ENCODE measurements at regions not wholly inside any gene's neighbourhood (a gene's known extent, or its start where the extent isn't known, plus 50 kb on each side); places are given as distances from the start of the nearest gene placed in this dataset.

DNA sequence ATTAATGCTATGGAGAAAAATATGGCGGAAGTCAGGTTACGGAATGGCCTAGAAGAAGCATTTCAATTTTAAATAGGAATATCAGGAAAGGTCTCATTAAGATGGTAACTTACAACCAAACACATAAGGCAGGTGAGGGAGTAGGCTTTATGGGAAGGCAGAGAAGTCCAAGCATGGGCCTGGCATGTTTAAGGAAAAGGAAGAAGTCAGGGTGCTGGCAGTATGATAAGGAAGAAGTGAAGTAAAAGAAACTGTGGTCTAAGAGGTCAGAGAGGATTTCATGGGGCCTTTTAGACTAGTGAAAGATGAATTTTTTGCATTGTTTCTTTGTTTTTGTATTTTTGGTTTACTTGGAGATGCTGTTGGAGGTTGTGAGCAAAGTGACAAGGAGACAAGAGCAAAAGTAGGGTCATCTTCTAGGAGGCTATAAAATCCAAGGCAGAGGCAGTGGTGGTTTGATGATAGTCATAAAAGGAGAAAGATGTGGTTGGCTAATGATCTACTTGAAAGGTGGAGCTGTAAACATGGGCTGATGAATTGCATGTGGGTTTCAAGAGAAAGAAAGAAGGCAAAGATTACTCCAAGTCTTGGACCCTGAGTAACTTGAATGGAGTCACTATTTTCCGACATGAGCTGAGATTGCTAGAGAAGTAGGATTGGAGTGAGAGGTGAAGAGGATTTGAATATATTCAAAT, 354.3 kb downstream of the GPD2 start:
- Mint-ChIP-seq H3K4me1 (no peaks in the 10 kb centered on the region), H3K27me3 (no peaks in the 10 kb centered on the region), H3K27ac (no peak overlapping the region), H3K4me3 (no peak overlapping the region), H3K9me3 (ENCODE audit: insufficient read depth) (no peaks in the 10 kb centered on the region)
- no peaks in the 10 kb centered on the region for H3K36me3 ChIP-seq (replicated peaks in 1 of 2; ENCODE audit: control extremely low read depth in 1 of 2, control insufficient read depth in 1 of 2, extremely low read depth in 1 of 2, insufficient read depth in 2 of 2, low read length in 1 of 2)
- CTCF ChIA-PET, result no interaction called here
- H3K9ac ChIP-seq (ENCODE audit: low read length), result no peak overlapping the region
- no peak overlapping the region for H3K4me3 ChIP-seq (ENCODE audit: control extremely low read depth in 1 of 5, extremely low read depth in 1 of 5, insufficient read depth in 1 of 5, low read depth in 2 of 5, low read length in 4 of 5)
- ATAC-seq (ENCODE audit: low read depth), result no peak
- WGBS (ENCODE audit: insufficient coverage), result 89% methylated on average over 1 of the region's 3 CpGs
- intact Hi-C loops (cut with micrococcal nuclease), result no loop called here
- H3K4me1 ChIP-seq (ENCODE audit: control insufficient read depth in 2 of 2, insufficient read depth in 2 of 2, low read length in 2 of 2), result no peaks in the 10 kb centered on the region
- H3K27me3 ChIP-seq (replicated peaks in 1 of 4; ENCODE audit: control extremely low read depth in 1 of 4, control insufficient read depth in 3 of 4, insufficient read depth in 4 of 4, low read length in 3 of 4), result no peaks in the 10 kb centered on the region
- no peak for TF ChIP-seq EZH2 (IDR thresholded peaks at IDR 0.05; ENCODE audit: borderline replicate concordance, insufficient read depth, low read depth, low read length, poor library complexity, severe bottlenecking)
- TF ChIP-seq, protein P1, sequence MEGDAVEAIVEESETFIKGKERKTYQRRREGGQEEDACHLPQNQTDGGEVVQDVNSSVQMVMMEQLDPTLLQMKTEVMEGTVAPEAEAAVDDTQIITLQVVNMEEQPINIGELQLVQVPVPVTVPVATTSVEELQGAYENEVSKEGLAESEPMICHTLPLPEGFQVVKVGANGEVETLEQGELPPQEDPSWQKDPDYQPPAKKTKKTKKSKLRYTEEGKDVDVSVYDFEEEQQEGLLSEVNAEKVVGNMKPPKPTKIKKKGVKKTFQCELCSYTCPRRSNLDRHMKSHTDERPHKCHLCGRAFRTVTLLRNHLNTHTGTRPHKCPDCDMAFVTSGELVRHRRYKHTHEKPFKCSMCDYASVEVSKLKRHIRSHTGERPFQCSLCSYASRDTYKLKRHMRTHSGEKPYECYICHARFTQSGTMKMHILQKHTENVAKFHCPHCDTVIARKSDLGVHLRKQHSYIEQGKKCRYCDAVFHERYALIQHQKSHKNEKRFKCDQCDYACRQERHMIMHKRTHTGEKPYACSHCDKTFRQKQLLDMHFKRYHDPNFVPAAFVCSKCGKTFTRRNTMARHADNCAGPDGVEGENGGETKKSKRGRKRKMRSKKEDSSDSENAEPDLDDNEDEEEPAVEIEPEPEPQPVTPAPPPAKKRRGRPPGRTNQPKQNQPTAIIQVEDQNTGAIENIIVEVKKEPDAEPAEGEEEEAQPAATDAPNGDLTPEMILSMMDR (IDR thresholded peaks at IDR 0.05), result no peak
- DNase-seq, result no peak
- no peak overlapping the region for H3K27ac ChIP-seq (ENCODE audit: low read length in 2 of 2)
- no peak overlapping the region for H2AFZ ChIP-seq (ENCODE audit: insufficient read depth, low read depth, low read length, poor library complexity, severe bottlenecking)
- H3K4me2 ChIP-seq (replicated peaks; ENCODE audit: low read depth, low read length, poor library complexity, severe bottlenecking), result no peak overlapping the region
- no peaks in the 10 kb centered on the region for H3K79me2 ChIP-seq (ENCODE audit: control insufficient read depth, insufficient read depth, low read length)
- H3K9me3 ChIP-seq (ENCODE audit: control extremely low read depth in 1 of 3, control insufficient read depth in 2 of 3, insufficient read depth in 1 of 3, low read length in 2 of 3), result no peaks in the 10 kb centered on the region
- no peaks in the 10 kb centered on the region for H4K20me1 ChIP-seq (ENCODE audit: control insufficient read depth, insufficient read depth, low read length, poor library complexity, severe bottlenecking)
- POLR2A ChIA-PET, result no interaction called here

DNA sequence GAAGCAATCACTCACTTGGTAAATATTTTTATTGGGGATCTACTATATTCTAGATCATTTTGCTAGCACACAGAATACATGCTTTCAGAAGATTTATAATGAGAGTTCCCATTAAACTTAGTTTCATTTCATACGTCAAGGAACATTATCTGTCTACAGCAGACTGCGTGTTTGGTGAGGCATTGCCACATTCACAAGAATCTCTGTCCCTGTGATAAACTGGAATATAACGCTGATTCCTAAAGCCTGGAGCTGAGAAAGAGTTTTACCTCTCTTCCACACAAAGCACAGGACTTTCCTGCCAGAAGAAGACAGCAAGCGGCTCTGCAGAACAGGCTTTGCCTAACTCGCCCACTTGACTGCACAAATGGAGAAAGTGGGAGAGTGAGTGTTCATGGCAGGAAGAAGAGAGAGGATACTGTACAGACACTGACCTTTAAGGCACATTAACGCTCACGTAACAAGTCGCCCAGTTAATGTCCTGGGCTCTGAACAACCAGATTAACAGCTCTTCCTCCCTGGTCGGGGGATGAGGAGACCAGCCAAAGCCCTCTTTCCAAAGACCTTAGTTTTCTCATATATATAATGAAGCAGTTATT, 356.2 kb downstream of the GPD2 start:
- ChIA-PET POLR2A (no interaction called here), CTCF (no interaction called here)
- no peak for DNase-seq
- Histone ChIP-seq H4K20me1 (ENCODE audit: control insufficient read depth, insufficient read depth, low read length, poor library complexity, severe bottlenecking) (no peaks in the 10 kb centered on the region), H3K36me3 (replicated peaks in 1 of 2; ENCODE audit: control extremely low read depth in 1 of 2, control insufficient read depth in 1 of 2, extremely low read depth in 1 of 2, insufficient read depth in 2 of 2, low read length in 1 of 2) (no peaks in the 10 kb centered on the region), H3K27me3 (replicated peaks in 1 of 4; ENCODE audit: control extremely low read depth in 1 of 4, control insufficient read depth in 3 of 4, insufficient read depth in 4 of 4, low read length in 3 of 4) (no peaks in the 10 kb centered on the region), H3K4me2 (replicated peaks; ENCODE audit: low read depth, low read length, poor library complexity, severe bottlenecking) (no peak overlapping the region), H2AFZ (ENCODE audit: insufficient read depth, low read depth, low read length, poor library complexity, severe bottlenecking) (no peak overlapping the region), H3K9me3 (ENCODE audit: control extremely low read depth in 1 of 3, control insufficient read depth in 2 of 3, insufficient read depth in 1 of 3, low read length in 2 of 3) (no peaks in the 10 kb centered on the region), H3K27ac (ENCODE audit: low read length in 2 of 2) (no peak overlapping the region), H3K4me3 (ENCODE audit: control extremely low read depth in 1 of 5, extremely low read depth in 1 of 5, insufficient read depth in 1 of 5, low read depth in 2 of 5, low read length in 4 of 5) (no peak overlapping the region), H3K9ac (ENCODE audit: low read length) (no peak overlapping the region), H3K79me2 (ENCODE audit: control insufficient read depth, insufficient read depth, low read length) (no peaks in the 10 kb centered on the region), H3K4me1 (ENCODE audit: control insufficient read depth in 2 of 2, insufficient read depth in 2 of 2, low read length in 2 of 2) (no peaks in the 10 kb centered on the region)
- Mint-ChIP-seq H3K4me3 (no peak overlapping the region), H3K27ac (no peak overlapping the region), H3K4me1 (no peaks in the 10 kb centered on the region), H3K27me3 (no peaks in the 10 kb centered on the region), H3K9me3 (ENCODE audit: insufficient read depth) (no peaks in the 10 kb centered on the region)
- ATAC-seq (ENCODE audit: low read depth), result no peak
- intact Hi-C loops (cut with micrococcal nuclease), result no loop called here
- 100% methylated on average over 4 of the region's 9 CpGs for WGBS (ENCODE audit: insufficient coverage)
- no peak for TF ChIP-seq EZH2 (IDR thresholded peaks at IDR 0.05; ENCODE audit: borderline replicate concordance, insufficient read depth, low read depth, low read length, poor library complexity, severe bottlenecking)
- TF ChIP-seq, protein P1 (IDR thresholded peaks at IDR 0.05), result no peak

All from B cell (primary cell).